KMS-11 (cell line): ENCODE measurements at regions not wholly inside any gene's neighbourhood (a gene's known extent, or its start where the extent isn't known, plus 50 kb on each side); places are given as distances from the start of the nearest gene placed in this dataset.

Source experiments
- H2AFZ ChIP-seq: fragments of 200-600 bp; sonication (generic); 2 replicates; pipeline ENCODE4 v1.6.1; 2016; ENCODE audit warnings: antibody characterized with exemption, mixed run types, low read depth
- H3K27ac ChIP-seq: fragments of 200-600 bp; sonication (generic); 2 replicates; pipeline ENCODE4 v1.6.1; 2016; ENCODE audit warnings: mild to moderate bottlenecking, mixed run types
- H3K27me3 ChIP-seq: fragments of 200-600 bp; sonication (generic); 2 replicates; pipeline ENCODE4 v1.6.1; 2017; ENCODE audit warnings: mild to moderate bottlenecking, low read depth, mixed run types, moderate library complexity; ENCODE audit not compliant: insufficient read depth
- H3K36me3 ChIP-seq: fragments of 200-600 bp; sonication (generic); 2 replicates; pipeline ENCODE4 v1.6.1; 2017; ENCODE audit warnings: mild to moderate bottlenecking, mixed run types; ENCODE audit not compliant: insufficient read depth
- H3K4me1 ChIP-seq: fragments of 200-600 bp; sonication (generic); 2 replicates; pipeline ENCODE4 v1.6.1; 2016; ENCODE audit warnings: mild to moderate bottlenecking, low read depth, mixed run types; ENCODE audit not compliant: poor library complexity, severe bottlenecking
- H3K4me2 ChIP-seq: fragments of 200-600 bp; sonication (generic); 2 replicates; pipeline ENCODE4 v1.7.0; 2016; ENCODE audit warnings: mild to moderate bottlenecking, mixed run types
- H3K4me3 ChIP-seq: fragments of 200-600 bp; sonication (generic); IDR thresholded peaks from 2 replicates; pipeline ENCODE4 v1.6.1; 2017; ENCODE audit warnings: low read depth, low read length, mixed read lengths; ENCODE audit not compliant: insufficient read depth
- H3K79me2 ChIP-seq: fragments of 200-600 bp; sonication (generic); 2 replicates; pipeline ENCODE4 v1.6.1; 2016; ENCODE audit warnings: low read depth, mixed run types; ENCODE audit not compliant: insufficient read depth
- H3K9ac ChIP-seq: fragments of 200-600 bp; sonication (generic); 2 replicates; pipeline ENCODE4 v1.6.1; 2016; ENCODE audit warnings: mild to moderate bottlenecking, mixed run types
- H4K20me1 ChIP-seq: fragments of 200-600 bp; sonication (generic); 2 replicates; pipeline ENCODE4 v1.6.1; 2016; ENCODE audit warnings: mild to moderate bottlenecking, mixed run types; ENCODE audit not compliant: insufficient read depth
- TF ChIP-seq, protein P1 (sequence below): fragments of 200-600 bp; sonication (generic); conservative IDR thresholded peaks from 2 replicates; pipeline ENCODE4 v1.6.1; 2017; ENCODE audit warnings: low read depth, mild to moderate bottlenecking, antibody characterized with exemption, low read length, moderate library complexity, mixed read lengths

- no peaks in the 10 kb centered on the region for H3K4me1 ChIP-seq
- H3K36me3 ChIP-seq: no peaks in the 10 kb centered on the region
- no peaks in the 10 kb centered on the region for H3K79me2 ChIP-seq
- H4K20me1 ChIP-seq: no peaks in the 10 kb centered on the region
- no peak overlapping the region for H3K27ac ChIP-seq
- no peak overlapping the region for H2AFZ ChIP-seq
- TF ChIP-seq, protein P1, sequence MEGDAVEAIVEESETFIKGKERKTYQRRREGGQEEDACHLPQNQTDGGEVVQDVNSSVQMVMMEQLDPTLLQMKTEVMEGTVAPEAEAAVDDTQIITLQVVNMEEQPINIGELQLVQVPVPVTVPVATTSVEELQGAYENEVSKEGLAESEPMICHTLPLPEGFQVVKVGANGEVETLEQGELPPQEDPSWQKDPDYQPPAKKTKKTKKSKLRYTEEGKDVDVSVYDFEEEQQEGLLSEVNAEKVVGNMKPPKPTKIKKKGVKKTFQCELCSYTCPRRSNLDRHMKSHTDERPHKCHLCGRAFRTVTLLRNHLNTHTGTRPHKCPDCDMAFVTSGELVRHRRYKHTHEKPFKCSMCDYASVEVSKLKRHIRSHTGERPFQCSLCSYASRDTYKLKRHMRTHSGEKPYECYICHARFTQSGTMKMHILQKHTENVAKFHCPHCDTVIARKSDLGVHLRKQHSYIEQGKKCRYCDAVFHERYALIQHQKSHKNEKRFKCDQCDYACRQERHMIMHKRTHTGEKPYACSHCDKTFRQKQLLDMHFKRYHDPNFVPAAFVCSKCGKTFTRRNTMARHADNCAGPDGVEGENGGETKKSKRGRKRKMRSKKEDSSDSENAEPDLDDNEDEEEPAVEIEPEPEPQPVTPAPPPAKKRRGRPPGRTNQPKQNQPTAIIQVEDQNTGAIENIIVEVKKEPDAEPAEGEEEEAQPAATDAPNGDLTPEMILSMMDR: no peak
- no peak overlapping the region for H3K9ac ChIP-seq
- no peaks in the 10 kb centered on the region for H3K27me3 ChIP-seq
- H3K4me2 ChIP-seq: no peak overlapping the region
- no peak overlapping the region for H3K4me3 ChIP-seq
Observed at GRCh38 chr6:9523462-9523861, 891.4 kb downstream of the TFAP2A start.

DNA sequence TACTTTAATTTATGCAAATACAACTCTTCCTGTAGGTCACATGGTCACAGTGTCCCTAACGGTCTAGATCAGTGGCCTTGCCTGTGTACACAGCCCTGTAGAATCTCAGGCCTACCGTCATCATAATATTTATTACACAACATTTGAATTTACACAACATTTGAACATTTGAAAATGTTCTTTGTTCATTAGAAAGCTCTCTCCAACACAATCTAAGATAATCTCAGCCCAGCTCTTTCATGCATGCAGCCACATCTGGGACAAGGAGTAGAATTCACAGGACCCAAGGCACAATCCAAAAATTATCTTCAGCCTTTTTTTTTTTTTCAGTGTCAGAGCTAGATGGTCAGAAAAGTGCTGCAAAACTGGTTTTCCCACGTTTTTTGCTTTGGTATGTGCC lies 892.8 kb downstream of the TFAP2A start:
- Histone ChIP-seq H2AFZ (no peak overlapping the region), H3K4me3 (no peak overlapping the region)
- TF ChIP-seq, protein P1: no peak

GRCh38 chr6:9521152-9521530 lies 893.7 kb downstream of the TFAP2A start:
- H3K79me2 ChIP-seq: no peaks in the 10 kb centered on the region
- no peaks in the 10 kb centered on the region for H3K27me3 ChIP-seq
- no peaks in the 10 kb centered on the region for H3K4me1 ChIP-seq
- H3K4me2 ChIP-seq: no peak overlapping the region
- H2AFZ ChIP-seq: no peak overlapping the region
- H3K36me3 ChIP-seq: no peaks in the 10 kb centered on the region
- TF ChIP-seq, protein P1: no peak
- H3K9ac ChIP-seq: no peak overlapping the region
- H3K27ac ChIP-seq: no peak overlapping the region
- no peaks in the 10 kb centered on the region for H4K20me1 ChIP-seq
- no peak overlapping the region for H3K4me3 ChIP-seq

More for the DNA sequence above, 892.8 kb downstream of the TFAP2A start:
- no peaks in the 10 kb centered on the region for H3K36me3 ChIP-seq
- H3K4me2 ChIP-seq: no peak overlapping the region
- H3K27me3 ChIP-seq: no peaks in the 10 kb centered on the region
- no peaks in the 10 kb centered on the region for H3K79me2 ChIP-seq
- H3K9ac ChIP-seq: no peak overlapping the region
- H3K27ac ChIP-seq: no peak overlapping the region
- no peaks in the 10 kb centered on the region for H4K20me1 ChIP-seq
- no peaks in the 10 kb centered on the region for H3K4me1 ChIP-seq

- Histone ChIP-seq H3K4me1 (no peaks in the 10 kb centered on the region), H3K4me3 (no peak overlapping the region), H4K20me1 (no peaks in the 10 kb centered on the region), H3K9ac (no peak overlapping the region), H3K27me3 (no peaks in the 10 kb centered on the region), H3K4me2 (no peak overlapping the region), H2AFZ (no peak overlapping the region), H3K27ac (no peak overlapping the region), H3K36me3 (no peaks in the 10 kb centered on the region), H3K79me2 (no peaks in the 10 kb centered on the region)
- TF ChIP-seq, protein P1: no peak
Observed at GRCh38 chr6:9520417-9521151, 894.3 kb downstream of the TFAP2A start.
